SJSA1 (cell line): ENCODE measurements at regions not wholly inside any gene's neighbourhood (a gene's known extent, or its start where the extent isn't known, plus 50 kb on each side); places are given as distances from the start of the nearest gene placed in this dataset.
A peak's percentile ranks its signal among the peaks of the same experiment; 100 is the strongest.

ENCODE experiments used
- DNase-seq, 2 experiments: peaks; one replicate each; pipeline ENCODE4 v3.0.0-alpha.2; 2015 to 2020; ENCODE audit warnings: low spot score in 2 of 2, low read depth in 1 of 2
- H3K27ac ChIP-seq: fragments of 250-450 bp; sonication (Bioruptor Pico); 2 replicates; pipeline ENCODE4 v1.5.1; 2020; ENCODE audit warnings: mild to moderate bottlenecking, moderate library complexity
- H3K27me3 ChIP-seq: fragments of 250-450 bp; sonication (Bioruptor Pico); replicated peaks from 2 replicates; pipeline ENCODE4 v1.5.1; 2020; ENCODE audit warnings: mild to moderate bottlenecking, moderate library complexity
- H3K36me3 ChIP-seq: fragments of 250-450 bp; sonication (Bioruptor Pico); 2 replicates; pipeline ENCODE4 v1.5.1; 2020; ENCODE audit warnings: mild to moderate bottlenecking
- H3K4me1 ChIP-seq: fragments of 250-450 bp; sonication (Bioruptor Pico); replicated peaks from 2 replicates; pipeline ENCODE4 v1.6.1; 2021; ENCODE audit warnings: mild to moderate bottlenecking
- H3K4me3 ChIP-seq: fragments of 250-450 bp; sonication (Bioruptor Pico); 2 replicates; pipeline ENCODE4 v1.5.1; 2020; ENCODE audit warnings: mild to moderate bottlenecking
- H3K9me3 ChIP-seq: fragments of 250-450 bp; sonication (Bioruptor Pico); replicated peaks from 2 replicates; pipeline ENCODE4 v1.5.1; 2020; ENCODE audit warnings: mild to moderate bottlenecking

- no peak for DNase-seq
- H3K4me3 ChIP-seq = no peak overlapping the region
- H3K4me1 ChIP-seq = peaks cover 10% of the 10 kb centered on the region
- H3K27me3 ChIP-seq = no peaks in the 10 kb centered on the region
- no peak overlapping the region for H3K27ac ChIP-seq
- H3K9me3 ChIP-seq = no peaks in the 10 kb centered on the region
- H3K36me3 ChIP-seq = no peaks in the 10 kb centered on the region
Measured at GRCh38 chr1:203926025-203926540, 64.7 kb downstream of the SNRPE start.

DNA sequence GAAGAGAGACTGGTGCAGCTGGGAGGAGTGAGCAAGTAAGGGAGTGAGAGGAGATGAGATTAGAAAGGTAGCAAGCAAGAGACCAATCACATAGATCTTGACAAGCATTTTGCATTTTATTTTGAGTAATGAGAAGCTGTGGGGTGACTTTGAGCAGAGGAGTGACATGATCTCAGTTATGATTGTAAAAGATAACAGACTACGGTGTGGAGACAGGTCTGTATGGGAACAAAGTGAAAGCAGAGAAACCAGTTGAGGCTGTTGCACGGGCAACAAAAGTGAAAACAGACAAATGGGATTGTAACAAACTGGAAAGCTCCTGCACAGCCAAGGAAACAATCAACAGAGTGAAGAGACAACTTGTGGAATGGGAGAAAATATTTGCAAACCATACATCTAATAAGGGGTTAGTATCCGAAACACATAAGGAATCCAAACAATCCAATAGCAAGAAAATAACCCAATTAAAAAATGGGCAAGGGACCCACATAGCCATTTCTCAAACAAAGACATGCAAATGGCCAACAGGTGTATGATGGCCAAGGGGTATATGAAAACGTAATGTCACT is 68.4 kb downstream of the SNRPE start:
- Histone ChIP-seq H3K27me3 (no peaks in the 10 kb centered on the region), H3K4me1 (peaks cover 22% of the 10 kb centered on the region), H3K36me3 (no peaks in the 10 kb centered on the region), H3K4me3 (no peak overlapping the region), H3K9me3 (no peaks in the 10 kb centered on the region), H3K27ac (no peak overlapping the region)
- DNase-seq = no peak

DNA sequence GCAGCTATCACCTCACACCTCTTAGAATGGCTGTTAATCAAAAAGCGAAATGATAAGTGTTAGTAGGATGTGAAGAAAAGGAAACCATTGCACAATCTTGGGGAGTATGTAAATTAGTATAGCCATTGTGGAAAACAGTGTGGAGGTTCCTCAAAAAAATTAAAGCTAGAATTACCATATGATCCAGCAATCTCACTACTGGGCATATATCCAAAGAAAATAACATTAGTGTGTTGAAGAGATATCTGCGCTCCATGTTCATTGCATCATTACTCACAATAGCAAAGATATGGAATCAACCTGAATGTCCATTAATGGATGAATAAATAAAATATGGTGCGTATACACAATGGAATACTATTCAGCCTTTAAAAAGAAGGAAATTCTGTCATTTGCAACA is 68.9 kb downstream of the SNRPE start:
- peaks cover 23% of the 10 kb centered on the region for H3K4me1 ChIP-seq
- no peak overlapping the region for H3K4me3 ChIP-seq
- no peaks in the 10 kb centered on the region for H3K36me3 ChIP-seq
- DNase-seq = no peak
- no peaks in the 10 kb centered on the region for H3K27me3 ChIP-seq
- no peaks in the 10 kb centered on the region for H3K9me3 ChIP-seq
- no peak overlapping the region for H3K27ac ChIP-seq

DNA sequence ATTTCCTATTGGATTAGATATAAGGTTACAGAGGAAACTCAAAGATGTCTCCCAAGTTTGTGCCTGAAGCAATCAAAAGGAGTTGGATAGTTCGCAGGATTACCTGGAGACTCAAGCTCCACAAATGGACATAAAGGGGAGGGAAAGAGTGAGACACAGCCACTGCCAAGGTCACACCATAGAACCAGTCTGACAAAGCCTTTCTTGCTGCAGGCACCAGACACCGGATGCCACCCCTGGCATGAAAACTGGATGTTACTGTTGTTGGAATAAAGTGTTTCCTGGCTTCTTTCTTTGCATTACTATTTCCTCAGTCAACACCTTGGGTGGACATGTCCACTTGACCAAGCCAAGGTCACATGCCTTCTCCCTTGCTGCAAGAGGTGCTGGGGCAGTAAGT is 70.6 kb downstream of the SNRPE start:
- H3K4me1 ChIP-seq = peaks cover 13% of the 10 kb centered on the region
- no peak overlapping the region for H3K27ac ChIP-seq
- DNase-seq = no peak
- no peak overlapping the region for H3K4me3 ChIP-seq
- H3K36me3 ChIP-seq = no peaks in the 10 kb centered on the region
- no peaks in the 10 kb centered on the region for H3K9me3 ChIP-seq
- no peaks in the 10 kb centered on the region for H3K27me3 ChIP-seq

DNA sequence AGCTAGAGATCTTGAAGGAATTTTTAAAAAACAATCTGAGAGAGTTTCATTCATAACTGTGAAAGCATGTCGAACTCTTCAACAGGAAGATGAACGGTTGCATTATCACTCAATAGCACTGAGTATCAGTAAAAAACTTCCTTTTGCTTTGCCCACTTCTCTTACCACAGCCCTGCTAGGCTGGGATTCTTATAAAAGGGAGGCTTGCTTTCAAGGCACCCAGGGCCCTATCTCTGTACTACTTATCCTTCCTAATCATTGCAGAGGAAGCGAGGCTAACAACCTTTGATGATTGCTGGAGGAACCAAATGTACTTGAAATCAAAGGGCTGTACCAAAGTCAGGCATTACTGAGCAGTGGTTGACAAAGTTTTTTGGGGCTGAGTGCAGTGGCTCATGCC is 71.2 kb downstream of the SNRPE start:
- Histone ChIP-seq H3K36me3 (no peaks in the 10 kb centered on the region), H3K4me3 (no peak overlapping the region), H3K4me1 (peaks cover 13% of the 10 kb centered on the region), H3K27me3 (no peaks in the 10 kb centered on the region), H3K9me3 (no peaks in the 10 kb centered on the region), H3K27ac (no peak overlapping the region)
- DNase-seq = no peak

- H3K4me3 ChIP-seq = no peak overlapping the region
- H3K9me3 ChIP-seq = no peaks in the 10 kb centered on the region
- H3K27ac ChIP-seq = peak overlapping the region; percentile 7; the same call in 1 of the 2 replicates
- peaks cover 13% of the 10 kb centered on the region for H3K4me1 ChIP-seq
- DNase-seq = peak; percentile 52 to 69
- no peaks in the 10 kb centered on the region for H3K27me3 ChIP-seq
- no peaks in the 10 kb centered on the region for H3K36me3 ChIP-seq
Measured at GRCh38 chr1:203934027-203934426, 72.6 kb downstream of the SNRPE start.

- H3K4me1 ChIP-seq = peaks cover 13% of the 10 kb centered on the region
- H3K4me3 ChIP-seq = no peak overlapping the region
- no peaks in the 10 kb centered on the region for H3K27me3 ChIP-seq
- no peak overlapping the region; the same call in 1 of the 2 replicates for H3K27ac ChIP-seq
- H3K9me3 ChIP-seq = no peaks in the 10 kb centered on the region
- no peaks in the 10 kb centered on the region for H3K36me3 ChIP-seq
- no peak for DNase-seq
Measured at GRCh38 chr1:203934651-203935050, 73.3 kb downstream of the SNRPE start.

- DNase-seq = no peak
- H3K27ac ChIP-seq = no peak overlapping the region
- H3K4me3 ChIP-seq = no peak overlapping the region
- H3K4me1 ChIP-seq = peaks cover 13% of the 10 kb centered on the region
- H3K9me3 ChIP-seq = no peaks in the 10 kb centered on the region
- no peaks in the 10 kb centered on the region for H3K36me3 ChIP-seq
- no peaks in the 10 kb centered on the region for H3K27me3 ChIP-seq
Measured at GRCh38 chr1:203935321-203935720, 73.9 kb downstream of the SNRPE start.

DNA sequence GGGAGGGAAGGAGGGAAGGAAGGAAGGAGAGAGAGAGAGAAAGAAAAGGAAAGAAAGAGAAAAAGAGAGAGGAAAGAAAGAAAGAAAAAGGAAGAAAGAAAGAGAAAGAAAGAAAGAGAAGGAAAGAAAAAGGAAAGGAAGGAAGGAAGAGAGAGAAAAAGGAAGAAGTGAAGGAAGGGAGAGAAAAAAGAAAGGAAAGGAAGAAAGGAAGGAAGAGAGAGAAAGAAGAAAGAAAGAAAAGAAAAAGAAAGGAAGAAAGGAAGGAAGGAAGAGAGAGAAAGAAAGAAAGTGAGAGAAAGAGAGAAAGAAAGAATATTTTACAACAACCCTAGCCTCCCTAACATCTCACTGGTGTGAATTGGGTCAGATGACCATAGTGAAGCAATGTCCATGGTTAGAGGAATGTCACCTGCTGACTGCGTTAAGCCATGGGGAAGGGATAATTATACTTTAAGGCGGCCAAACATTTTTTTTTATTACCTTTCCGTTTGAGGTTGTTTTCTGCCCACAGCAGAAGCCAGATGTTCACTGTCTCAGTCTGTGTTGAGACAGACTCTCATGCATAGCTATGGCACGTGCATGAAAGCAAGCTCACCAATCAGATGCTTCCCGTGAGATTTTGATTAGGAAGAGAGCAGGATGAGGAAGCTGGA is 76.4 kb downstream of the SNRPE start:
- no peak overlapping the region for H3K4me3 ChIP-seq
- H3K27ac ChIP-seq = no peak overlapping the region
- no peaks in the 10 kb centered on the region; the same call in 1 of the 2 replicates for H3K27me3 ChIP-seq
- H3K4me1 ChIP-seq = peaks cover 13% of the 10 kb centered on the region
- no peaks in the 10 kb centered on the region for H3K9me3 ChIP-seq
- no peak for DNase-seq
- H3K36me3 ChIP-seq = no peaks in the 10 kb centered on the region

DNA sequence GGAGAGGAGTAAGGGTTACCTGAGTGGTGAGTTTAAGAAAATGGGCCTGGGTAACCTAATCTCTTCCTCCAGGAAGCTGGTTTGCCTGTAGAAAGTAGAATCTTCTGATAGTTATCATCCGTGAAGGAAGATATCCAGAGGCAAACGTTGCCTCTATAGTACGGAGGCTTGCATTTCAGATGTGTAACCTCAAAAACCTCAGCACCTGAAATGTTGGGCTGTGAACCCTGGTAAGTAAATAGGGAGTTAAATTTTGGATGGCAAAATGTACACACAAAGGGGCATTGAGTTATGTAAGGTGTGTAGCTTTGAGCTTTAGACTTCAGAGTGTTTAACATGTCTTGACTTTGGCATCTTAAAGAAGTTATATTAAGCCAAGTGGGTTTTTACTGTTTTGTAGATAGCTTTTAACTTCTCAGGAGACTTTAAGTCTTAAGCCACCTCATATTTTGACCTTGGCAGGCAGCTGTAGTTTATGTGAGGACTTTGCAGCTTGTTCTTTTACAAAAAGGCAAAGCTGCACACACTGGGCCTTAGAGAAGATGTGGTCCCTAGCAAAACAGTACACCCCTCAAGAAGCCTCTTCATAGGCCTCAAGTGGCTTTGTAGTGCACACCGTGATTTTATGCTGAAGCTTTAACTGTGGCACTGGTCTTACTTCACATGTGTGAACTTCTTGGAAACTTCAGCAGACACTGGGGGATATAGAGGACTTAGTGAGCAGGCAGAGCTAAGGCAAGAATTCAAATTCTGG is 83.4 kb downstream of the SNRPE start:
- Histone ChIP-seq H3K27ac (no peak overlapping the region), H3K27me3 (no peaks in the 10 kb centered on the region; the same call in 1 of the 2 replicates), H3K4me1 (no peaks in the 10 kb centered on the region), H3K36me3 (no peaks in the 10 kb centered on the region), H3K4me3 (no peak overlapping the region), H3K9me3 (no peaks in the 10 kb centered on the region)
- no peak for DNase-seq

DNA sequence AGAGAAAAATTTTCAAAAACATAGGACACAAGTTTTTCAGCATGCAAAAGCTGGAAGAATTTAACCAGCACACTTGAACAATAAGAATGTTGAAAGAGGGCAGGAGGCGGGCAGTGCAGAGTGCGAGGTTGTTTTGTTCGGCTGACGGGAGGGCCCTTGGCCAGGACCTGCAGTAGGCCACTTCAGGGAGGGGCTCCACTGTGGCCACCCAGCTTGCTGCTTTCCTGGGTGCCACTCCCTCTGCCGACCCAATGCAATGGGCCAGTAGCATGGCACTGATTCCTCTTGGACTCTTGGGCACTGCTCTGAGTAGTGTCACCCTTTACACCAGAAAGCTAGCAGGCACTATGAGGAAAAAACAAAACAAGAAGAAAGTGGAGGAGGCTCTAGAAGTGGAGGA is 92.9 kb downstream of the SNRPE start:
- Histone ChIP-seq H3K9me3 (peaks cover 8% of the 10 kb centered on the region), H3K27me3 (no peaks in the 10 kb centered on the region), H3K4me1 (no peaks in the 10 kb centered on the region), H3K4me3 (no peak overlapping the region), H3K27ac (no peak overlapping the region), H3K36me3 (no peaks in the 10 kb centered on the region)
- no peak for DNase-seq

DNA sequence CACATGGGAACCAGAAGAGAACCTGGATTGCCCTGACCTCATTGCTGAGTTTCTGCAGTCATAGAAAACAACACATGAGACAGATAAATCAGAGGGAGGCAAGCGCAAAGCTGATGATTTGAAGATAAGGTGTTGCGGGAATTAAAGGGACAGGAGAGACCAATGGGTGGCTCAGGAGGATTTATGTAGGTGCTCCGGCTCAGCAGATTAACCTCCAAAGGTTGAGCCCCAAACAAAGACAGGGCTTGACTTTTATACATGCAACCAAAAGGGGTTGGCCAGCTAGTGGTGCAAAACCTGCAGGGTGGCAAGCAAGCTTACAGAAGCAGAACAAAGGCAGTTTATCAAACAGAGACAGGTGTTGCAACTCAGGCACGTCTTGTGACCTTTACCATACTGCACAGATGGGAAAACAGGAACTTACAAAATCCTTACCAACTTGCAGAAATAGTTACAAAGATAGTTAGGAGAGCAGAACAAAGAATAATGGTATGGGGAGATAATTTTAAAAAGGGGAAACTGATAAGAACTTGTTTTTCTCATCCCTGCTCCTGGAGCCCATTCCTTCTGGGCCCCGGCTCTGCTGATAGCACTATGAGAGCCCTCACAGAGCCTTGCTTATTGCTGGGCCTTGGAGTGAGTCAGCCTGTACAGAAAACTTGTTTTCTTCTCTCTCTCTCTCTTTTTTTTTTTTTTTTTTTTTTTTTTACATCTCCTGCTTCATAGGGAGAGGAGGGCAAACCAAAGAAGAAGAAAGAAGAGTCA is 93.6 kb downstream of the SNRPE start:
- no peak overlapping the region for H3K27ac ChIP-seq
- DNase-seq = no peak
- H3K4me3 ChIP-seq = no peak overlapping the region
- H3K4me1 ChIP-seq = no peaks in the 10 kb centered on the region
- no peaks in the 10 kb centered on the region for H3K27me3 ChIP-seq
- no peaks in the 10 kb centered on the region for H3K36me3 ChIP-seq
- peaks cover 8% of the 10 kb centered on the region for H3K9me3 ChIP-seq

GRCh38 chr1:203968761-203969160 is 104.2 kb upstream of the SOX13 start:
- DNase-seq = no peak
- H3K36me3 ChIP-seq = no peaks in the 10 kb centered on the region
- H3K4me3 ChIP-seq = no peak overlapping the region
- no peaks in the 10 kb centered on the region for H3K4me1 ChIP-seq
- H3K27ac ChIP-seq = no peak overlapping the region
- H3K9me3 ChIP-seq = peaks cover 16% of the 10 kb centered on the region
- H3K27me3 ChIP-seq = no peaks in the 10 kb centered on the region
